ENCODE measurements at regions not wholly inside any gene's neighbourhood (a gene's known extent, or its start where the extent isn't known, plus 50 kb on each side); places are given as distances from the start of the nearest gene placed in this dataset.

DNA sequence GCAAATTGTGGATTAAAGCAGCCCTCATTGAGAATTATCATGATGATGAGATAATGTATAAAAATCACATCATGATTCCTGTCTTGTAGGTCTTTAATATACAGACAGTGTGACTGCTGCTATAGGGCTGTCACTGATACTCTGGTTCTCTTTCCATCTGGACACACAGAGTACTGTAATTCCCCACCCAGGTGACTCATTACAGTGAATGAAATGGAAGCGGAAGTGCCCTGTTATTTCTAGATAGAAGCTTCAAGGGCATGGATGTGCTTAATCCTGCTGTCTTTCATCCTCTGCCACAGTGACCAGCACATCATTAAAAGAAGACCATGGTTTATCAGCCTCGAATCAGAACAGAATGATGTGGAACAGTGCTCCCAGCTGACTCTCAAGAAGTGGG is 1234.0 kb downstream of the SORCS3 start:
- DNase-seq: no peak
- H3K4me3 ChIP-seq: no peak overlapping the region
- H3K36me3 ChIP-seq (replicated peaks in 1 of 2): no peaks in the 10 kb centered on the region
- H3K4me1 ChIP-seq (replicated peaks in 1 of 2): no peaks in the 10 kb centered on the region
- 40 to 49% (median 44%) methylated on average over 2 of the region's 2 CpGs for WGBS, 4 donors
- H3K27me3 ChIP-seq: no peaks in the 10 kb centered on the region
- no peak overlapping the region for H3K27ac ChIP-seq
- no peaks in the 10 kb centered on the region for H3K9me3 ChIP-seq (replicated peaks in 1 of 3)
- no peak for TF ChIP-seq POLR2A (IDR thresholded peaks at IDR 0.05)
- TF ChIP-seq, protein P1, sequence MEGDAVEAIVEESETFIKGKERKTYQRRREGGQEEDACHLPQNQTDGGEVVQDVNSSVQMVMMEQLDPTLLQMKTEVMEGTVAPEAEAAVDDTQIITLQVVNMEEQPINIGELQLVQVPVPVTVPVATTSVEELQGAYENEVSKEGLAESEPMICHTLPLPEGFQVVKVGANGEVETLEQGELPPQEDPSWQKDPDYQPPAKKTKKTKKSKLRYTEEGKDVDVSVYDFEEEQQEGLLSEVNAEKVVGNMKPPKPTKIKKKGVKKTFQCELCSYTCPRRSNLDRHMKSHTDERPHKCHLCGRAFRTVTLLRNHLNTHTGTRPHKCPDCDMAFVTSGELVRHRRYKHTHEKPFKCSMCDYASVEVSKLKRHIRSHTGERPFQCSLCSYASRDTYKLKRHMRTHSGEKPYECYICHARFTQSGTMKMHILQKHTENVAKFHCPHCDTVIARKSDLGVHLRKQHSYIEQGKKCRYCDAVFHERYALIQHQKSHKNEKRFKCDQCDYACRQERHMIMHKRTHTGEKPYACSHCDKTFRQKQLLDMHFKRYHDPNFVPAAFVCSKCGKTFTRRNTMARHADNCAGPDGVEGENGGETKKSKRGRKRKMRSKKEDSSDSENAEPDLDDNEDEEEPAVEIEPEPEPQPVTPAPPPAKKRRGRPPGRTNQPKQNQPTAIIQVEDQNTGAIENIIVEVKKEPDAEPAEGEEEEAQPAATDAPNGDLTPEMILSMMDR (IDR thresholded peaks at IDR 0.05): no peak
- intact Hi-C loops (cut with DNase I): no loop called here

DNA sequence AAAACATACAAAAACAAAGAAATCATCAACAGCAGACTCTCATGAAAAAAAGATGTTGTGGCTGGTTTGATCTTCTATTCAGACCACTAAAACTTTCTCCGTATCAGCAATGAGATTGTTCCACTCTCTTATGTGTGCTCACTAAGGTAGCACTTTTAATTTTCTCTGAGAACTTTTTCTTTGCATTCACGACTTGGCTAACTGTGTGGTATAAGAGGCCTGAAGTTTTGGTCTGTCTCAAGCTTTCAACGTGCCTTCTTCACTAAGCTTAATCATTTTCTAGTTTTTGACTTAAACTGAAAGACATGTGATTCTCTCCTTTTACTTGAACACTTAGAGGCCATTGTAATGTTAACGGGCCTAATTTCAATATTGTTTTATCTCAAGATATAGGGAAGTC is 1231.6 kb downstream of the SORCS3 start:
- 56 to 72% (median 63%) methylated on average over 4 of the region's 4 CpGs for WGBS, 4 donors
- intact Hi-C loops (cut with DNase I): no loop called here
- no peaks in the 10 kb centered on the region for H3K9me3 ChIP-seq (replicated peaks in 1 of 3)
- no peaks in the 10 kb centered on the region for H3K36me3 ChIP-seq (replicated peaks in 1 of 2)
- no peaks in the 10 kb centered on the region for H3K4me1 ChIP-seq (replicated peaks in 1 of 2)
- DNase-seq: no peak
- no peak overlapping the region for H3K4me3 ChIP-seq
- H3K27ac ChIP-seq: no peak overlapping the region
- H3K27me3 ChIP-seq: no peaks in the 10 kb centered on the region
- no peak for TF ChIP-seq POLR2A (IDR thresholded peaks at IDR 0.05)
- TF ChIP-seq, protein P1 (IDR thresholded peaks at IDR 0.05): no peak

GRCh38 chr10:105868935-105869334 is 1227.8 kb downstream of the SORCS3 start:
- TF ChIP-seq, protein P1 (IDR thresholded peaks at IDR 0.05): no peak
- TF ChIP-seq POLR2A (IDR thresholded peaks at IDR 0.05): no peak
- Histone ChIP-seq H3K9me3 (replicated peaks in 1 of 3) (no peaks in the 10 kb centered on the region), H3K4me1 (replicated peaks in 1 of 2) (no peaks in the 10 kb centered on the region), H3K27me3 (no peaks in the 10 kb centered on the region), H3K27ac (no peak overlapping the region), H3K36me3 (replicated peaks in 1 of 2) (no peaks in the 10 kb centered on the region), H3K4me3 (no peak overlapping the region)
- no peak for DNase-seq
- intact Hi-C loops (cut with DNase I): no loop called here
- WGBS, 4 donors: 52 to 79% (median 77%) methylated on average over 1 of the region's 1 CpG

GRCh38 chr10:105864854-105865253 is 1223.8 kb downstream of the SORCS3 start:
- Histone ChIP-seq H3K27me3 (no peaks in the 10 kb centered on the region), H3K27ac (no peak overlapping the region), H3K36me3 (replicated peaks in 1 of 2) (no peaks in the 10 kb centered on the region), H3K4me1 (replicated peaks in 1 of 2) (no peaks in the 10 kb centered on the region), H3K9me3 (replicated peaks in 1 of 3) (no peaks in the 10 kb centered on the region), H3K4me3 (no peak overlapping the region)
- TF ChIP-seq, protein P1 (IDR thresholded peaks at IDR 0.05): no peak
- no peak for TF ChIP-seq POLR2A (IDR thresholded peaks at IDR 0.05)
- 72 to 100% (median 87%) methylated on average over 2 of the region's 2 CpGs for WGBS, 4 donors
- no peak for DNase-seq
- intact Hi-C loops (cut with DNase I): no loop called here

All from adrenal gland (tissue), 9 donors.